Gastrocnemius medialis (tissue), 4 donors: ENCODE measurements at regions not wholly inside any gene's neighbourhood (a gene's known extent, or its start where the extent isn't known, plus 50 kb on each side); places are given as distances from the start of the nearest gene placed in this dataset.

ENCODE experiments used
- ATAC-seq, 2 donors: fragments of 150-250 bp; one replicate each; pipeline ENCODE4 v1.9.1; 2016
- DNase-seq, 2 donors: peaks; one replicate each; pipeline ENCODE4 v3.0.0-alpha.2; 2019
- H3K27ac ChIP-seq, 4 donors: fragments of 200-600 bp; sonication (generic); 1 replicate in 1 of 4; 2 replicates in 3 of 4; pipeline ENCODE4 v1.5.1; 2016 to 2018; ENCODE audit warnings: mild to moderate bottlenecking in 2 of 4, moderate library complexity in 1 of 4
- H3K27me3 ChIP-seq, 3 donors: fragments of 200-600 bp; sonication (generic) in 2 of 3; 1 replicate in 1 of 3; 2 replicates in 2 of 3; pipeline versions ENCODE4 v1.5.1 to v1.6.0; 2016 to 2019; ENCODE audit warnings: mild to moderate bottlenecking in 1 of 3, moderate library complexity in 1 of 3
- H3K36me3 ChIP-seq, 2 donors: fragments of 200-600 bp; sonication (generic) in 1 of 2; one replicate each; pipeline ENCODE4 v1.5.1; 2017 to 2018
- H3K4me1 ChIP-seq, 2 donors: fragments of 200-600 bp; sonication (generic) in 1 of 2; one replicate each; pipeline ENCODE4 v1.5.1; 2016 to 2017; ENCODE audit warnings: mild to moderate bottlenecking in 2 of 2
- H3K4me3 ChIP-seq, 4 donors: fragments of 200-600 bp; sonication (generic) in 3 of 4; 1 replicate in 1 of 4; 2 replicates in 3 of 4; pipeline ENCODE4 v1.5.1; 2016 to 2019; ENCODE audit warnings: mild to moderate bottlenecking in 2 of 4
- H3K9me3 ChIP-seq, 3 donors: fragments of 200-600 bp; sonication (generic) in 2 of 3; 1 replicate in 1 of 3; 2 replicates in 2 of 3; pipeline ENCODE4 v1.5.1; 2016 to 2019
- CTCF ChIP-seq, 5 experiments: fragments of 450-650 bp in 3 of 5; fragments of 200-600 bp in 2 of 5; sonication (generic) in 2 of 5; IDR thresholded peaks in 4 of 5; conservative IDR thresholded peaks in 1 of 5; 1 replicate in 4 of 5; 2 replicates in 1 of 5; pipeline ENCODE4 v1.5.1; 2016 to 2019; ENCODE audit warnings: antibody characterized with exemption in 5 of 5, mild to moderate bottlenecking in 3 of 5, moderate library complexity in 3 of 5
- POLR2A ChIP-seq, 2 donors: fragments of 450-650 bp; IDR thresholded peaks; one replicate each; pipeline ENCODE4 v1.6.1; 2017; ENCODE audit warnings: antibody characterized with exemption in 2 of 2, mild to moderate bottlenecking in 2 of 2, moderate library complexity in 2 of 2
- in situ Hi-C, 4 donors: fragments of 200-750 bp; cut with MboI; loops; one replicate each; pipeline versions ENCODE4 v1.15.0 to v1.8.0; 2017; ENCODE audit warnings: low sequenced_read_pairs in 4 of 4
- intact Hi-C: fragments of 100-400 bp; cut with DNase I; formaldehyde crosslinking; loops from one replicate; pipeline ENCODE4 v1.15.1; 2023; ENCODE audit warnings: low total_unique reads

GRCh38 chr6:135658916-135659315 lies 161.4 kb upstream of the AHI1 start:
- Histone ChIP-seq H3K4me3 (no peak overlapping the region), H3K9me3 (peaks cover 0 to 7% (median 0%) of the 10 kb centered on the region in 3 donors), H3K36me3 (no peaks in the 10 kb centered on the region), H3K27ac (no peak overlapping the region), H3K4me1 (no peaks in the 10 kb centered on the region), H3K27me3 (no peaks in the 10 kb centered on the region)
- DNase-seq (no peak), ATAC-seq (no peak)
- in situ Hi-C loops: no loop called here
- intact Hi-C loops: no loop called here
- TF ChIP-seq CTCF (IDR thresholded peaks at IDR 0.05 in 4 of 5, conservative IDR thresholded peaks at IDR 0.05 in 1 of 5) (no peak), POLR2A (IDR thresholded peaks at IDR 0.05) (no peak)

GRCh38 chr6:135664527-135664926 lies 167.0 kb upstream of the AHI1 start:
- in situ Hi-C loops: no loop called here
- intact Hi-C loops: no loop called here
- no peak for TF ChIP-seq CTCF (IDR thresholded peaks at IDR 0.05 in 4 of 5, conservative IDR thresholded peaks at IDR 0.05 in 1 of 5)
- TF ChIP-seq POLR2A (IDR thresholded peaks at IDR 0.05): no peak

GRCh38 chr6:135665935-135666334 lies 168.4 kb upstream of the AHI1 start:
- Histone ChIP-seq H3K27ac (no peak overlapping the region), H3K4me1 (peaks cover 0 to 5% of the 10 kb centered on the region in 2 donors), H3K36me3 (no peaks in the 10 kb centered on the region), H3K27me3 (no peaks in the 10 kb centered on the region), H3K4me3 (no peak overlapping the region), H3K9me3 (no peaks in the 10 kb centered on the region)
- ATAC-seq (no peak), DNase-seq (no peak)
- no peak for TF ChIP-seq POLR2A (IDR thresholded peaks at IDR 0.05)
- in situ Hi-C loops: no loop called here
- intact Hi-C loops: no loop called here

More at GRCh38 chr6:135664527-135664926, 167.0 kb upstream of the AHI1 start:
- no peak for ATAC-seq
- Histone ChIP-seq H3K9me3 (no peaks in the 10 kb centered on the region), H3K27ac (no peak overlapping the region), H3K36me3 (no peaks in the 10 kb centered on the region), H3K4me3 (no peak overlapping the region), H3K4me1 (peaks cover 0 to 5% of the 10 kb centered on the region in 2 donors), H3K27me3 (no peaks in the 10 kb centered on the region)
- no peak for DNase-seq

GRCh38 chr6:135667691-135668455 lies 170.3 kb upstream of the AHI1 start:
- Histone ChIP-seq H3K4me3 (peak overlapping the region in 3 of 4 donors; percentile 9 to 40 (median 26)), H3K27me3 (no peaks in the 10 kb centered on the region), H3K9me3 (no peaks in the 10 kb centered on the region), H3K36me3 (no peaks in the 10 kb centered on the region), H3K27ac (no peak overlapping the region), H3K4me1 (peaks cover 0 to 5% of the 10 kb centered on the region in 2 donors)
- DNase-seq: no peak
- no peak for TF ChIP-seq CTCF (IDR thresholded peaks at IDR 0.05 in 4 of 5, conservative IDR thresholded peaks at IDR 0.05 in 1 of 5)
- no peak for TF ChIP-seq POLR2A (IDR thresholded peaks at IDR 0.05)
- peak; percentile 26 to 46 for ATAC-seq
- in situ Hi-C loops: no loop called here
- intact Hi-C loops: no loop called here

- Histone ChIP-seq H3K4me1 (peaks cover 0 to 5% of the 10 kb centered on the region in 2 donors), H3K9me3 (no peaks in the 10 kb centered on the region), H3K27me3 (no peaks in the 10 kb centered on the region), H3K27ac (no peak overlapping the region), H3K4me3 (no peak overlapping the region), H3K36me3 (no peaks in the 10 kb centered on the region)
- TF ChIP-seq CTCF (IDR thresholded peaks at IDR 0.05 in 4 of 5, conservative IDR thresholded peaks at IDR 0.05 in 1 of 5): no peak
- TF ChIP-seq POLR2A (IDR thresholded peaks at IDR 0.05): no peak
- in situ Hi-C loops (no loop called here), intact Hi-C loops (no loop called here)
- ATAC-seq: no peak
- DNase-seq: no peak
These were observed 174.7 kb upstream of the AHI1 start for GRCh38 chr6:135672256-135672655.
